ENCODE measurements at regions not wholly inside any gene's neighbourhood (a gene's known extent, or its start where the extent isn't known, plus 50 kb on each side); places are given as distances from the start of the nearest gene placed in this dataset.

DNA sequence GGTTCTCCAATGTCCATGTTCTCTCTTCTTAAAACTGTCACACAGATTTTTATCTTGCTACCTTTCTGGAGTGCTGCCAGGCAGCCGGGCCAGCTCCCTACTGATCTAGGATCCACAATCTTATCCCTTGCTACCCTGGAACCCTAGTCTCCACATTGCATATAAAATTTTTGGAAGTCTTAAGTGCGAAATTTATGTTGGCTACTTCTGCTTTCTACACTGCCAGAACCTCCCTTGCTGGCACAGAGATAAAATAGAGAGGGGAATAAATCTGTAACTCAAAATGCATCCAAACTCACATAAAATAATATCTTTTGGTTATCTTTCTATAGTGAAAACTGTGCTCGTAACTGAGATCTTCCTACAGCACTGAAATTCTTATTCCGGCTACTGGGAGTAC is 182.6 kb downstream of the ZPLD1 start:
- no peak for TF ChIP-seq CTCF (IDR thresholded peaks at IDR 0.05; ENCODE audit: insufficient read depth, low read depth, low read length, missing control alignments)
- no peak overlapping the region for H3K4me3 ChIP-seq (ENCODE audit: low read depth, low read length)
- DNase-seq (ENCODE audit: low read depth): no peak

- TF ChIP-seq CTCF (IDR thresholded peaks at IDR 0.05; ENCODE audit: insufficient read depth, low read depth, low read length, missing control alignments): no peak
- no peak overlapping the region for H3K4me3 ChIP-seq (ENCODE audit: low read depth, low read length)
- no peak for DNase-seq (ENCODE audit: low read depth)
These were observed 184.5 kb downstream of the ZPLD1 start for GRCh38 chr3:102619361-102619760.

DNA sequence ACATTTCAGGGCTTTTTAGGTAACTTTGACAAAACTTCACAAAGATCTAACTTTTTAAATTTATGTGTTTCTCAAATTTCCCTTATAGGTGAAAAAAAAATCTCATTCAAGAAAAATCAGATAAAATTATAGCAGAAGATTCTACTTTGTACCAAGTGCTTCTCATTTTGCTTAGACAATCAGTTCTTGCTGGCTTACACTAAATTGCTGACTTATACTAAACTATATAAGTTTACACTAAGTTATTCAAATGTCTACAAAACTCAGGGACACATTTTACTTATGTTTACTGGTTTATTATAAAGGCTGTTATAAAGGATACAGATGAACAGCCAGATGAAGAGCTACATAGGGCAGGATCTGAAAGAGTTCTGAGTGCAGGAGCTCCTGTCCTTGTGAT is 195.1 kb downstream of the ZPLD1 start:
- H3K4me3 ChIP-seq (ENCODE audit: low read depth, low read length): no peak overlapping the region
- no peak for TF ChIP-seq CTCF (IDR thresholded peaks at IDR 0.05; ENCODE audit: insufficient read depth, low read depth, low read length, missing control alignments)
- DNase-seq (ENCODE audit: low read depth): no peak

DNA sequence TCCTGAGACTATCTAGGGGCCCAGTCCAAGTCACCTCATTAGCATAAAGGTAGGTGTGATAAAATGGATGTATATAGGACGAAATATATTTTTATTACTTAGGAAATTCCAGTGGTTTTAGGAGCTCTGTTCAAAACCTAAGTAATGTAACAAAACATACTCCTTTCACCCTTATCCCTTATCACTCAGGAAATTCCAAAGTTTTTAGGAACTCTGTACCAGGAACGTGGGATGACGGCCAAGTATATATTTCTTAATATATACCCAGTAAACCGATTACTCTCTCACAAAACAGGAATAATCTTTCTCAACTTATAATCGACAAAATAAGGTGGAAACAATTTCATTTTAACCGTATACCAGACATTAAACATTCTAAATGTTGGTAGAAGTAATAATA is 195.7 kb downstream of the ZPLD1 start:
- H3K4me3 ChIP-seq (ENCODE audit: low read depth, low read length): no peak overlapping the region
- DNase-seq (ENCODE audit: low read depth): no peak
- TF ChIP-seq CTCF (IDR thresholded peaks at IDR 0.05; ENCODE audit: insufficient read depth, low read depth, low read length, missing control alignments): no peak

GRCh38 chr3:102643546-102643945 is 208.7 kb downstream of the ZPLD1 start:
- no peak for TF ChIP-seq CTCF (IDR thresholded peaks at IDR 0.05; ENCODE audit: insufficient read depth, low read depth, low read length, missing control alignments)
- DNase-seq (ENCODE audit: low read depth): no peak
- no peak overlapping the region for H3K4me3 ChIP-seq (ENCODE audit: low read depth, low read length)

- TF ChIP-seq CTCF (IDR thresholded peaks at IDR 0.05; ENCODE audit: insufficient read depth, low read depth, low read length, missing control alignments): no peak
- DNase-seq (ENCODE audit: low read depth): no peak
These were observed 211.7 kb downstream of the ZPLD1 start for GRCh38 chr3:102646557-102646956.

GRCh38 chr3:102660653-102661052 is 225.8 kb downstream of the ZPLD1 start:
- no peak for TF ChIP-seq CTCF (IDR thresholded peaks at IDR 0.05; ENCODE audit: insufficient read depth, low read depth, low read length, missing control alignments)
- H3K4me3 ChIP-seq (ENCODE audit: low read depth, low read length): no peak overlapping the region
- no peak for DNase-seq (ENCODE audit: low read depth)

More at GRCh38 chr3:102646557-102646956, 211.7 kb downstream of the ZPLD1 start:
- no peak overlapping the region for H3K4me3 ChIP-seq (ENCODE audit: low read depth, low read length)
